NCI-H2107 (cell line): ENCODE measurements at regions not wholly inside any gene's neighbourhood (a gene's known extent, or its start where the extent isn't known, plus 50 kb on each side); places are given as distances from the start of the nearest gene placed in this dataset.
"Not testable (repeated sequence)": the region's sequence is repeated elsewhere in the genome, so short reads cannot be mapped to it uniquely, and the experiment has no call there.

ENCODE experiments used
- DNase-seq: peaks from one replicate; lab custom pipeline; 2025; lab: John Stamatoyannopoulos, UW

- no peak for DNase-seq
Observed at GRCh38 chr18:73681912-73682311, 465.7 kb downstream of the FBXO15 start.

- DNase-seq: no peak
Observed at GRCh38 chr18:73681398-73681797, 466.2 kb downstream of the FBXO15 start.

GRCh38 chr18:73679941-73680712 is 467.5 kb downstream of the FBXO15 start:
- no peak for DNase-seq

- no peak for DNase-seq
Observed at GRCh38 chr18:73677450-73677849, 470.2 kb downstream of the FBXO15 start.

GRCh38 chr18:73674125-73674865 is 473.3 kb downstream of the FBXO15 start:
- no peak for DNase-seq

- not testable (repeated sequence) for DNase-seq
Observed at GRCh38 chr18:73671480-73671879, 476.2 kb downstream of the FBXO15 start.

- DNase-seq: no peak
Observed at GRCh38 chr18:73670524-73670923, 477.1 kb downstream of the FBXO15 start.

- DNase-seq: no peak
Observed at GRCh38 chr18:73670039-73670438, 477.6 kb downstream of the FBXO15 start.

GRCh38 chr18:73669297-73669696 is 478.3 kb downstream of the FBXO15 start:
- no peak for DNase-seq

- no peak for DNase-seq
Observed at GRCh38 chr18:73668051-73668450, 479.6 kb downstream of the FBXO15 start.

- no peak for DNase-seq
Observed at GRCh38 chr18:73666772-73667171, 480.9 kb downstream of the FBXO15 start.

- no peak for DNase-seq
Observed at GRCh38 chr18:73664896-73665295, 482.7 kb downstream of the FBXO15 start.

GRCh38 chr18:73663581-73663980 is 484.1 kb downstream of the FBXO15 start:
- no peak for DNase-seq

- no peak for DNase-seq
Observed at GRCh38 chr18:73662421-73662820, 485.2 kb downstream of the FBXO15 start.

GRCh38 chr18:73660931-73661856 is 486.4 kb downstream of the FBXO15 start:
- no peak for DNase-seq

- DNase-seq: no peak
Observed at GRCh38 chr18:73656691-73657090, 490.9 kb downstream of the FBXO15 start.

- DNase-seq: no peak
Observed at GRCh38 chr18:73653827-73654226, 493.8 kb downstream of the FBXO15 start.

GRCh38 chr18:73653251-73653650 is 494.4 kb downstream of the FBXO15 start:
- no peak for DNase-seq

- DNase-seq: no peak
Observed at GRCh38 chr18:73647391-73647790, 500.2 kb downstream of the FBXO15 start.

GRCh38 chr18:73646772-73647171 is 500.9 kb downstream of the FBXO15 start:
- no peak for DNase-seq

- no peak for DNase-seq
Observed at GRCh38 chr18:73646196-73646595, 501.4 kb downstream of the FBXO15 start.

GRCh38 chr18:73645160-73645715 is 502.4 kb downstream of the FBXO15 start:
- DNase-seq: no peak
